ENCODE measurements at regions not wholly inside any gene's neighbourhood (a gene's known extent, or its start where the extent isn't known, plus 50 kb on each side); places are given as distances from the start of the nearest gene placed in this dataset.

DNA sequence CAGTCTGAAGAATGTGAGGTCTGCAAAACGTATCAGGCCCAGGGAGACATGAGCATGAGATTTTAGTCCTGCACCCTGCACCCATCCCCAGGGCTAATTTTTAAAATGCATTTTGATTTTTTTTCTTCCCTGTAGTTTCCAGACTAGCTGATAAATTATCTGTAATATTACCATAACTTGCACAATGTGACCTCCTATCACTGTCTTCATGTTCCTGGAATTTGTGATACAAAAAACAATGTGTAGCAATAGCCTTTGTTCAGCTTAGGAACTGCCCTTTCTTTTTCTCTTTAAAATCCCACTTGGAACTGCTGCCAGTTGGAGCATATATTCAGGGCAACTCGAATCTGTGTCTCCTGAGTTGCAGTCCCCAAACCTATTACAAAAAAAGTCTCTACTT lies 222.8 kb upstream of the HS6ST1 start:
- no peak for DNase-seq (ENCODE audit: low read depth, low spot score)
- TF ChIP-seq CTCF (IDR thresholded peaks at IDR 0.05; ENCODE audit: insufficient read depth, low read length, missing control alignments), result no peak
- CTCF ChIA-PET, result interaction anchor here (0.8 kb wide), 1 partner anchor 45 kb away, joined by 3 read pairs; no protein-coding TSS in a partner anchor
- POLR2A ChIA-PET, result no interaction called here
- no peak overlapping the region for H3K4me3 ChIP-seq (ENCODE audit: low read depth, low read length)

- CTCF ChIA-PET, result no interaction called here
- POLR2A ChIA-PET, result no interaction called here
- DNase-seq (ENCODE audit: low read depth, low spot score), result no peak
- H3K4me3 ChIP-seq (ENCODE audit: low read depth, low read length), result no peak overlapping the region
- TF ChIP-seq CTCF (IDR thresholded peaks at IDR 0.05; ENCODE audit: insufficient read depth, low read length, missing control alignments), result no peak
Measured at GRCh38 chr2:128543036-128543435, 224.4 kb upstream of the HS6ST1 start.

GRCh38 chr2:128543646-128544045 lies 225.0 kb upstream of the HS6ST1 start:
- no peak overlapping the region for H3K4me3 ChIP-seq (ENCODE audit: low read depth, low read length)
- no peak for DNase-seq (ENCODE audit: low read depth, low spot score)
- ChIA-PET POLR2A (no interaction called here), CTCF (no interaction called here)
- no peak for TF ChIP-seq CTCF (IDR thresholded peaks at IDR 0.05; ENCODE audit: insufficient read depth, low read length, missing control alignments)

DNA sequence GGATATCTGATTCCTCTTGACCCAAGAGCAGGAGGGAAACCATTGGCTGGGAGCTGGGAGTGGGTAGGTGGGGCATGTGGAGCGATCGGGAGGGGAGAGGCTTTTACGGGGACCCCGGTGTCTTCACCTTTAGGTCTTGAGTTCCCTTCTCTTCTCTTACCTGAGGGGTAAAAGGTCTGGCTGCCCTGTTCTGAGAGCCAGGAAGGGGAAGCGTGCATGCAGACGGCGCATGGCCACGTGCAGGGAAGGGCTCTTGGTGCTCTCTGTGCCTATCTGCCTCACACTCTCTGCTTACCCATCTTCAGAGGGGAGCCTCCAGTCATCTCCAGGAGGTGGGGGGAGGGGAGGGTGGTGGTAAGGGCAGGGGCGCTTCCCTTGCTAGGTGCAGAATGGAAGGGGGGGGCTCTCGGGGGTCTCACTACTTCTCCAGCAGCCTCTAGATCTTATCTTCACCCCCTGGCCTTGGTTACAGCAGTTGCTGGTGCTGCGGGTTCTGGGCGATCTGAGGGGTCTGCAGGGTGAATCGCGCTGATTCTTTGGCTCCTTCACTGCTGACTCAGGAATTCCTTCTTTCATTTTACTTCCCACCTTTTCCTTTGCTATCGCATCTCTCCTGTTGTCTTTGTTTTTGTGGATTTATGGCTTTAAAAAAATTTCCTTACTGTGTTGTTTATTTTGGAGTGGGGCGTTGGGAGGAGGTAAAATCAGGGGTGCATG lies 225.8 kb upstream of the HS6ST1 start:
- TF ChIP-seq CTCF (IDR thresholded peaks at IDR 0.05; ENCODE audit: insufficient read depth, low read length, missing control alignments), result no peak
- H3K4me3 ChIP-seq (ENCODE audit: low read depth, low read length), result no peak overlapping the region
- no peak for DNase-seq (ENCODE audit: low read depth, low spot score)
- CTCF ChIA-PET, result no interaction called here
- POLR2A ChIA-PET, result no interaction called here

DNA sequence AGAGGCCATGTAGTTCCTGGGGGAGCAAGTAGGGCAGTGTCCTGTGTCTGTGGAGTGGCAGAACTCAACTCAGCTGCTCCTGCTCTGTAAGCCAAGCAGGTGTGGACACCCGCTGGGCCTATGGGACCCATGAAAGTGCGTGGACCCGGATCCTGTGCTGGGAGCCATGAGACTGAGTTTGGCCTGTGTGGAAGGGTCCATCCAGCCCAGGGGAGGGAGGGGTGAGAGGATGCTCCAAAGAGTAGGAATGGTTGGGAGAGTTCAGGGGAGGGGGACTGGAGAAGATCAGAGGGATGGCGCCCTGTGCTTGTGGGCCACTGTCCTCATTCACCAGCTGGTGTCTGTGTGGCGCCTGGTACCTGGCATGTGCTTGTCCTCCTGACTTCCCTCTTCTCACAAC lies 226.4 kb upstream of the HS6ST1 start:
- DNase-seq (ENCODE audit: low read depth, low spot score), result no peak
- no peak overlapping the region for H3K4me3 ChIP-seq (ENCODE audit: low read depth, low read length)
- ChIA-PET CTCF (no interaction called here), POLR2A (no interaction called here)
- no peak for TF ChIP-seq CTCF (IDR thresholded peaks at IDR 0.05; ENCODE audit: insufficient read depth, low read length, missing control alignments)

GRCh38 chr2:128545829-128546228 lies 227.2 kb upstream of the HS6ST1 start:
- ChIA-PET POLR2A (no interaction called here), CTCF (no interaction called here)
- no peak for TF ChIP-seq CTCF (IDR thresholded peaks at IDR 0.05; ENCODE audit: insufficient read depth, low read length, missing control alignments)
- no peak for DNase-seq (ENCODE audit: low read depth, low spot score)
- H3K4me3 ChIP-seq (ENCODE audit: low read depth, low read length), result no peak overlapping the region

Data from AG04449 (cell line).